GM12865 (cell line): ENCODE measurements at regions not wholly inside any gene's neighbourhood (a gene's known extent, or its start where the extent isn't known, plus 50 kb on each side); places are given as distances from the start of the nearest gene placed in this dataset.
"Not testable (repeated sequence)": the region's sequence is repeated elsewhere in the genome, so short reads cannot be mapped to it uniquely, and the experiment has no call there.

Experiments used
- DNase-seq: peaks from one replicate; pipeline ENCODE4 v3.0.0; 2010; ENCODE audit warnings: low read depth
- H3K4me3 ChIP-seq: 2 replicates; pipeline ENCODE4 v1.5.1; 2011; ENCODE audit warnings: mild to moderate bottlenecking, low read depth, low read length, control low read depth
- CTCF ChIP-seq: IDR thresholded peaks from 2 replicates; pipeline ENCODE4 v1.5.1; 2011; ENCODE audit warnings: low read length, control low read depth, low read depth, inconsistent platforms; ENCODE audit not compliant: insufficient read depth; ENCODE audit errors: missing control alignments

GRCh38 chr4:160326110-160326509 is 1223.2 kb downstream of the RAPGEF2 start:
- DNase-seq = no peak
- no peak overlapping the region for H3K4me3 ChIP-seq
- no peak for TF ChIP-seq CTCF

GRCh38 chr4:160347197-160347596 is 1244.3 kb downstream of the RAPGEF2 start:
- no peak for DNase-seq
- H3K4me3 ChIP-seq = no peak overlapping the region
- TF ChIP-seq CTCF = no peak

GRCh38 chr4:160350944-160351343 is 1248.1 kb downstream of the RAPGEF2 start:
- TF ChIP-seq CTCF = no peak
- no peak for DNase-seq
- H3K4me3 ChIP-seq = no peak overlapping the region

GRCh38 chr4:160352637-160353036 is 1249.8 kb downstream of the RAPGEF2 start:
- DNase-seq = no peak
- TF ChIP-seq CTCF = no peak
- H3K4me3 ChIP-seq = no peak overlapping the region

GRCh38 chr4:160353548-160353947 is 1250.7 kb downstream of the RAPGEF2 start:
- TF ChIP-seq CTCF = no peak
- no peak for DNase-seq

GRCh38 chr4:160362478-160362877 is 1259.6 kb downstream of the RAPGEF2 start:
- no peak for TF ChIP-seq CTCF
- DNase-seq = no peak
- no peak overlapping the region for H3K4me3 ChIP-seq

More at GRCh38 chr4:160353548-160353947, 1250.7 kb downstream of the RAPGEF2 start:
- no peak overlapping the region for H3K4me3 ChIP-seq

GRCh38 chr4:160364217-160364616 is 1261.3 kb downstream of the RAPGEF2 start:
- no peak for DNase-seq
- no peak for TF ChIP-seq CTCF
- no peak overlapping the region for H3K4me3 ChIP-seq

- DNase-seq, H3K4me3 ChIP-seq: not testable (repeated sequence)
Measured at GRCh38 chr4:160364665-160365064, 1261.8 kb downstream of the RAPGEF2 start.

GRCh38 chr4:160365383-160365782 is 1262.5 kb downstream of the RAPGEF2 start:
- DNase-seq, H3K4me3 ChIP-seq: not testable (repeated sequence)
